GM20000 (cell line): ENCODE measurements at regions not wholly inside any gene's neighbourhood (a gene's known extent, or its start where the extent isn't known, plus 50 kb on each side); places are given as distances from the start of the nearest gene placed in this dataset.

Source experiments
- DNase-seq: peaks from one replicate; pipeline ENCODE4 v3.0.0; 2012; ENCODE audit warnings: low spot score
- TF ChIP-seq, protein P1 (sequence below): IDR thresholded peaks from 2 replicates; pipeline ENCODE4 v1.5.1; 2012; ENCODE audit warnings: mild to moderate bottlenecking, control low read depth; ENCODE audit errors: extremely low read depth, missing control alignments

GRCh38 chr5:44660251-44660650 is 148.5 kb upstream of the MRPS30 start:
- DNase-seq: no peak

DNA sequence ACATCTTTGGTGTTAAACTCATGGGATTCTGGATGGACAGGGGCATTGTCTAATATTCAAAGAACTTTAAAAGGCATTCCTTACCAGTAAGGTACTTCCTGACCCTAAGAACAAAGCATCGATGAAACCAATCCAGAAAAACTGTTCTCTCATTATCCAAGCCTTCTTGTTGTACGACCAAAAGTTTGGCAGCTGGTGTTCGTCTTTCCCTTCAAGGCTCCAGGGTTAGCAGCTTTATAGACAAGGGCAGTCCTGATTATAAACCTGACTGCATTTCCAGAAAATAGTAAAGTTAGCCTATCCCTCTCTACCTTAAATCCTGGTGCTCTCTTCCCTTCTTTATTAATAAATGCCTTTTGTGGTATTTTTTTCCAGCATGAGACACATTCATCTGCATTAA is 149.4 kb upstream of the MRPS30 start:
- TF ChIP-seq, protein P1, sequence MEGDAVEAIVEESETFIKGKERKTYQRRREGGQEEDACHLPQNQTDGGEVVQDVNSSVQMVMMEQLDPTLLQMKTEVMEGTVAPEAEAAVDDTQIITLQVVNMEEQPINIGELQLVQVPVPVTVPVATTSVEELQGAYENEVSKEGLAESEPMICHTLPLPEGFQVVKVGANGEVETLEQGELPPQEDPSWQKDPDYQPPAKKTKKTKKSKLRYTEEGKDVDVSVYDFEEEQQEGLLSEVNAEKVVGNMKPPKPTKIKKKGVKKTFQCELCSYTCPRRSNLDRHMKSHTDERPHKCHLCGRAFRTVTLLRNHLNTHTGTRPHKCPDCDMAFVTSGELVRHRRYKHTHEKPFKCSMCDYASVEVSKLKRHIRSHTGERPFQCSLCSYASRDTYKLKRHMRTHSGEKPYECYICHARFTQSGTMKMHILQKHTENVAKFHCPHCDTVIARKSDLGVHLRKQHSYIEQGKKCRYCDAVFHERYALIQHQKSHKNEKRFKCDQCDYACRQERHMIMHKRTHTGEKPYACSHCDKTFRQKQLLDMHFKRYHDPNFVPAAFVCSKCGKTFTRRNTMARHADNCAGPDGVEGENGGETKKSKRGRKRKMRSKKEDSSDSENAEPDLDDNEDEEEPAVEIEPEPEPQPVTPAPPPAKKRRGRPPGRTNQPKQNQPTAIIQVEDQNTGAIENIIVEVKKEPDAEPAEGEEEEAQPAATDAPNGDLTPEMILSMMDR: no peak
- DNase-seq: no peak

More at GRCh38 chr5:44660251-44660650, 148.5 kb upstream of the MRPS30 start:
- TF ChIP-seq, protein P1: no peak

DNA sequence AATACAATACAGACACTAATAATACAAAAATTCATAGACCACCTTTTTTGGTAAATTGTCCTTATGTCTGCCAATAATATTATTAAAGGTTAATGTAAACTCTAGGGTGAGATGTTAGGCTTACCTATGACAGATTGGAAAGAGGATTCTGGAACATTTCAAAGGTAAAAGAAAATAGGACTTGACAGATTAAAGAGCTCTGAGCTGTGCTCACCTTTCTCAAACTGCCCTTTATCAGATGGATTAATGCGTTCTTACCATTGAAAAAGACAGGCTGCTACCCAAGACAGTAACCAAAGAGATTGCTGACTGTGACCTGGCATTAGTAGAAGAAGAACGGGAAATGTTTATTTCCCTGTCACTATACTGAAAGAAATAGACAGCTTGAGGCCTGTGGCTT is 156.1 kb upstream of the MRPS30 start:
- TF ChIP-seq, protein P1: no peak
- DNase-seq: no peak

DNA sequence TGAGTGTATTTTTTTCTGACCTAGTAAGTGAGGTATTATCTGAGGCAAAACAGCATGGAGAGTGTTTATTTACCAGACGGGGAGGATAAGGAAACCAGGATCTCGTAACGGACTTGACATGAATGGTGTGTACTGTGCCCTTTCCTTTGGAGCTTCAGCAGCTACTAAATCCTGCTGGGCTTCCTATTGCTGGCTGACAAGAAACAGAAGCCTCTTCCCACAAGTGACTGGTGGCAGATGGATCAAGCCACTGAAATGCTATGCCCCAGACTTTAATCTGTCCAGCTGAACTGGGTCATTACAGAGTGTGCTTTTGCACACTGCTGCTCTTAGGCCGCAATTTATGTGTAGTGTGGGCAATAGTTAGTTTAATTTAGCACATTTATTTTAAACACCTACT is 162.7 kb upstream of the MRPS30 start:
- TF ChIP-seq, protein P1: no peak
- DNase-seq: no peak

DNA sequence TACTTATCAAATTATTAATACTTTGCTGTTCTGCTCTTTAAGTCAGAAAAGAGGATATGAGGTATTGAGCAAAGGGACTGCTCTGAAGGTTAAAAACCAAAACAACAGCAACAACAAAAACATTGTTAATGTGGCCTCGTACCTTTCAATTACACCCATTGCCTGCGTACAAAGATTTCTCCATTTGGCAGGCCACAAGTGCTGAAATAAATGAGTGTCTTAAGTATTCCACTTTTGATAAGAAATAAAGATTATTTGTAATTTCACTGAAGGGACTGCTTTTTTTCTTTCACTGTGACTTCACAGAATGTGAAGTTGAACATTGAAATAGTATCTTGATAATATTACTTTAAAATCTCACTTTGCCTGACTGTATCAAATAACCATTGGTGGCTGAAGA is 163.2 kb upstream of the MRPS30 start:
- no peak for DNase-seq
- TF ChIP-seq, protein P1: no peak

DNA sequence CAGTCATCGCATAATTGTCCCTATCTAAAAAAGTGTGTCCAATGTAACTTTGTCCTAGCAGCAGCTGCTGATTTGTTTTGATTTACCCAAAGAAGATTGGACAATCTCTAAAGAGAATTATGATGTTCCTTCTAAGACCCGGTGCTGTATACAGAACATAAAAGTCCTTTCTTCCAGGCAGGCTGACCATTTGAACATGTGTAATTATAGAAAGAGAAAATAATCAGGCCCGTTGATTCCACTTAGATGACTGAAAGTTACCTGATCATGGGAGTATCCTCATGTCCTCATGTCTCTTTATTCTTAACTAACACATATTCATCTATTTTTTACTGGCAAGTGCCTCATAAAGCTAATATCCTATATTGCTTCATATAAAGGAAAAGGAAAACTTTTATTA is 164.1 kb upstream of the MRPS30 start:
- TF ChIP-seq, protein P1: no peak
- no peak for DNase-seq

- TF ChIP-seq, protein P1: no peak
- no peak for DNase-seq
Measured at GRCh38 chr5:44641820-44642219, 166.9 kb upstream of the MRPS30 start.
